ENCODE measurements at regions not wholly inside any gene's neighbourhood (a gene's known extent, or its start where the extent isn't known, plus 50 kb on each side); places are given as distances from the start of the nearest gene placed in this dataset.

DNA sequence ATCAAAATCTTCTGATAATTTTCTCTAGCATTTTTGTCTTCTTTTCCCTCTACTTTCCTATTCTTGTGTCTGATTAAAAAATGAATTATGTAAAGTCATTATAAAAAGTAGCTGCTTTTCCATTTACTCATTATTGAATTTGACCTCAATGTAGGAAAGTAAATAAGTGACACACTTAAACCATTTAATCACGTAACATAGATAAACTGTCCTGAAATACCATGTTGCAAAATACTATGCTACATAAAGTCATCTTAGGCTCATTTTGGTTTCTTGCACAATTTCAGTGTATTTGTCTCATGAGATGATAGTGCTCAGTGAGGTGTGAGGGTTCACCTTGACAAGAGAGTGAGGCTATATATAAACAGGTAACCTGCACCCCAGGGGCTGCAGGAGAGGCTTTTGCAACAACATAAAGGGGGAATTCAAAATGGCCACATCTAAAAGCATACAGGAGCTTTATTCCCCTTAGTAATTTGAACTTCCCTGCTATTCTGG lies 502.7 kb downstream of the RNF144A start:
- Mint-ChIP-seq H3K36me3 (ENCODE audit: insufficient read depth, unreplicated experiment) (no peaks in the 10 kb centered on the region), H3K4me3 (ENCODE audit: unreplicated experiment) (no peak overlapping the region), H3K27ac (ENCODE audit: unreplicated experiment) (no peak overlapping the region), H3K4me1 (ENCODE audit: low read depth, unreplicated experiment) (no peaks in the 10 kb centered on the region), H3K27me3 (ENCODE audit: insufficient read depth, unreplicated experiment) (peaks cover 12% of the 10 kb centered on the region), H3K9me3 (ENCODE audit: unreplicated experiment) (no peaks in the 10 kb centered on the region)
- no peaks in the 10 kb centered on the region for H3K4me1 ChIP-seq
- H3K9me3 ChIP-seq = no peaks in the 10 kb centered on the region
- TF ChIP-seq, protein P1, sequence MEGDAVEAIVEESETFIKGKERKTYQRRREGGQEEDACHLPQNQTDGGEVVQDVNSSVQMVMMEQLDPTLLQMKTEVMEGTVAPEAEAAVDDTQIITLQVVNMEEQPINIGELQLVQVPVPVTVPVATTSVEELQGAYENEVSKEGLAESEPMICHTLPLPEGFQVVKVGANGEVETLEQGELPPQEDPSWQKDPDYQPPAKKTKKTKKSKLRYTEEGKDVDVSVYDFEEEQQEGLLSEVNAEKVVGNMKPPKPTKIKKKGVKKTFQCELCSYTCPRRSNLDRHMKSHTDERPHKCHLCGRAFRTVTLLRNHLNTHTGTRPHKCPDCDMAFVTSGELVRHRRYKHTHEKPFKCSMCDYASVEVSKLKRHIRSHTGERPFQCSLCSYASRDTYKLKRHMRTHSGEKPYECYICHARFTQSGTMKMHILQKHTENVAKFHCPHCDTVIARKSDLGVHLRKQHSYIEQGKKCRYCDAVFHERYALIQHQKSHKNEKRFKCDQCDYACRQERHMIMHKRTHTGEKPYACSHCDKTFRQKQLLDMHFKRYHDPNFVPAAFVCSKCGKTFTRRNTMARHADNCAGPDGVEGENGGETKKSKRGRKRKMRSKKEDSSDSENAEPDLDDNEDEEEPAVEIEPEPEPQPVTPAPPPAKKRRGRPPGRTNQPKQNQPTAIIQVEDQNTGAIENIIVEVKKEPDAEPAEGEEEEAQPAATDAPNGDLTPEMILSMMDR (IDR thresholded peaks at IDR 0.05; ENCODE audit: insufficient read depth in 1 of 2, low read depth in 1 of 2, low read length in 1 of 2, severe bottlenecking in 1 of 2, unreplicated experiment in 1 of 2) = no peak
- no peak overlapping the region for H3K4me3 ChIP-seq (ENCODE audit: low read depth, low read length)
- DNase-seq = no peak
- intact Hi-C loops (cut with micrococcal nuclease; ENCODE audit: unreplicated experiment) = no loop called here
- ChIA-PET POLR2A (no interaction called here), CTCF (no interaction called here)
- BruUV-seq (replicated peaks) = no TSS peak
- H3K36me3 ChIP-seq (ENCODE audit: control insufficient read depth, insufficient read depth, low read length) = no peaks in the 10 kb centered on the region
- no peaks in the 10 kb centered on the region for H3K27me3 ChIP-seq (replicated peaks; ENCODE audit: control insufficient read depth, insufficient read depth, low read length)

DNA sequence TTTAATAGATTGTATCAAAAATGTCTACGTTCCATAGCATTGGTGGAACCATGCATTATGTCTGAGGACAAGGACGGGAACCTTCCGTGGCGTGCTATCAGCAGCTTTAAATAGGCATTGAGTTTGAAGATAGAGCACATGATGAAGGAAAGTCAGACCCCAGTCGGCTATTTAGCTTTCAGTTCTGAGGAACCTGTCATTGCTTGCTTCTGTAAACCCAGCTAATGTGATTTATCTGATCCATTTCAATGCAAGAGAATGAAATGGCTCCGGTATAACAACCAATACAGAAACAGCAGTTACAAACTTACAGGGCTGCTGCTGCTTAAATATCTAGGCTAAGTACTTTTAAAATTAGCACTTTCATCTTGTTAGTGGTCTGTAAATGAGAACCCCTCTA lies 503.3 kb downstream of the RNF144A start:
- ChIA-PET CTCF (no interaction called here), POLR2A (no interaction called here)
- Mint-ChIP-seq H3K27me3 (ENCODE audit: insufficient read depth, unreplicated experiment) (peaks cover 15% of the 10 kb centered on the region), H3K4me1 (ENCODE audit: low read depth, unreplicated experiment) (no peaks in the 10 kb centered on the region), H3K9me3 (ENCODE audit: unreplicated experiment) (no peaks in the 10 kb centered on the region), H3K36me3 (ENCODE audit: insufficient read depth, unreplicated experiment) (no peaks in the 10 kb centered on the region), H3K4me3 (ENCODE audit: unreplicated experiment) (no peak overlapping the region), H3K27ac (ENCODE audit: unreplicated experiment) (no peak overlapping the region)
- H3K27me3 ChIP-seq (replicated peaks; ENCODE audit: control insufficient read depth, insufficient read depth, low read length) = no peaks in the 10 kb centered on the region
- no peaks in the 10 kb centered on the region for H3K36me3 ChIP-seq (ENCODE audit: control insufficient read depth, insufficient read depth, low read length)
- no peaks in the 10 kb centered on the region for H3K9me3 ChIP-seq
- no peaks in the 10 kb centered on the region for H3K4me1 ChIP-seq
- intact Hi-C loops (cut with micrococcal nuclease; ENCODE audit: unreplicated experiment) = no loop called here
- no peak for DNase-seq
- H3K4me3 ChIP-seq (ENCODE audit: low read depth, low read length) = no peak overlapping the region
- no TSS peak for BruUV-seq (replicated peaks)
- TF ChIP-seq, protein P1 (IDR thresholded peaks at IDR 0.05; ENCODE audit: insufficient read depth in 1 of 2, low read depth in 1 of 2, low read length in 1 of 2, severe bottlenecking in 1 of 2, unreplicated experiment in 1 of 2) = no peak

DNA sequence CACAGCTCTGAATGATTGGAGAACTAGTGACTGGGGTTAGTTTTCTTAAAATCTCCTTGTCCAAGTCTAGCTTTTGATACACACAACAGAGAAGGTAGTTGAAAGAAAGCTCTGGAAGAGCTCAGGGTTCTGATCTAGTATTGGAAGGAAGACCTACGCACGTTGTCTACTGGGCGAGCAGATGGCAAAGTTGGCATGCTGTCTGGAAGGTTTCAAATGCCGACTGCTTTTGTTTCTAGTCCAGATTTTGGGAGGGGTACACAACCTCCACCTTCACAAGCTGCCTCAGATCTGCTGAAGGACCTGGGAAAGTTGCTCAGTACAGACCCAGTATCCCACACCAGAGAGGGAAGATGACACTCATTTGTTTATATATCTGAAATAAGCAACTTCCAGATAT lies 507.3 kb downstream of the RNF144A start:
- Mint-ChIP-seq H3K9me3 (ENCODE audit: unreplicated experiment) (no peaks in the 10 kb centered on the region), H3K27ac (ENCODE audit: unreplicated experiment) (no peak overlapping the region), H3K36me3 (ENCODE audit: insufficient read depth, unreplicated experiment) (no peaks in the 10 kb centered on the region), H3K4me1 (ENCODE audit: low read depth, unreplicated experiment) (no peaks in the 10 kb centered on the region), H3K4me3 (ENCODE audit: unreplicated experiment) (no peak overlapping the region), H3K27me3 (ENCODE audit: insufficient read depth, unreplicated experiment) (peaks cover 16% of the 10 kb centered on the region)
- DNase-seq = no peak
- TF ChIP-seq, protein P1 (IDR thresholded peaks at IDR 0.05; ENCODE audit: insufficient read depth in 1 of 2, low read depth in 1 of 2, low read length in 1 of 2, severe bottlenecking in 1 of 2, unreplicated experiment in 1 of 2) = no peak
- POLR2A ChIA-PET = no interaction called here
- no peak overlapping the region for H3K4me3 ChIP-seq (ENCODE audit: low read depth, low read length)
- H3K9me3 ChIP-seq = no peaks in the 10 kb centered on the region
- no TSS peak for BruUV-seq (replicated peaks)
- intact Hi-C loops (cut with micrococcal nuclease; ENCODE audit: unreplicated experiment) = no loop called here
- no peaks in the 10 kb centered on the region for H3K4me1 ChIP-seq
- H3K27me3 ChIP-seq (replicated peaks; ENCODE audit: control insufficient read depth, insufficient read depth, low read length) = no peaks in the 10 kb centered on the region
- CTCF ChIA-PET = no interaction called here
- no peaks in the 10 kb centered on the region for H3K36me3 ChIP-seq (ENCODE audit: control insufficient read depth, insufficient read depth, low read length)

Measured in Caco-2 (cell line).